Gastroesophageal sphincter (tissue), 3 donors: ENCODE measurements at regions not wholly inside any gene's neighbourhood (a gene's known extent, or its start where the extent isn't known, plus 50 kb on each side); places are given as distances from the start of the nearest gene placed in this dataset.

Experiments used
- CTCF ChIP-seq, 4 experiments: fragments of 200-600 bp in 2 of 4; fragments of 450-650 bp in 2 of 4; sonication (generic) in 1 of 4; IDR thresholded peaks; one replicate each; pipeline ENCODE4 v1.5.1; 2017 to 2019; ENCODE audit warnings: antibody characterized with exemption in 4 of 4, mild to moderate bottlenecking in 2 of 4, moderate library complexity in 2 of 4
- POLR2AphosphoS5 ChIP-seq: sonication (generic); formaldehyde crosslinking; IDR thresholded peaks from one replicate; pipeline ENCODE4 v1.6.1; 2017; ENCODE audit warnings: antibody characterized with exemption

DNA sequence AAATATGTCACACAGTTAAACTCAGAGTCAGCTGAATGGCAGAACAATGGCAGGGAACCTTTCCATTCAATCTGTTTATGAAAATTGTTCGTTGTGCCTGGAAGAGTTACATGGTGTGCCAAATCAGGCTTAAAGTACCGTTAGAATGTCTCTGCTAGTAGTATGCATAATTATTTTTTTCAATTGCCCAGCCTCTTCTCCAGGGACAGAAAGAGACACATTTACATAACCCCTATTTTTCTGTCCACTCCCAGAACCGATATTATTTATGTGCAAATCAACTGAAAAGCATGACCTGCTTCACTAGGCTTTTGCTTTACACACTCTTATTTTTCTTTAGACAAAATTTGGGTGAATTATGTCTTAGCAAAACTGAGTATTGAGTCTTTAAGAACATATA, 459.1 kb downstream of the EFNA5 start:
- no peak for TF ChIP-seq POLR2AphosphoS5
- no peak for TF ChIP-seq CTCF (IDR thresholded peaks at IDR 0.05)
